HuH-7.5 (cell line): ENCODE measurements at regions not wholly inside any gene's neighbourhood (a gene's known extent, or its start where the extent isn't known, plus 50 kb on each side); places are given as distances from the start of the nearest gene placed in this dataset.
"Not testable (repeated sequence)": the region's sequence is repeated elsewhere in the genome, so short reads cannot be mapped to it uniquely, and the experiment has no call there.

Experiments
- DNase-seq: peaks from one replicate; pipeline ENCODE4 v3.0.0; 2011; ENCODE audit warnings: low spot score

DNA sequence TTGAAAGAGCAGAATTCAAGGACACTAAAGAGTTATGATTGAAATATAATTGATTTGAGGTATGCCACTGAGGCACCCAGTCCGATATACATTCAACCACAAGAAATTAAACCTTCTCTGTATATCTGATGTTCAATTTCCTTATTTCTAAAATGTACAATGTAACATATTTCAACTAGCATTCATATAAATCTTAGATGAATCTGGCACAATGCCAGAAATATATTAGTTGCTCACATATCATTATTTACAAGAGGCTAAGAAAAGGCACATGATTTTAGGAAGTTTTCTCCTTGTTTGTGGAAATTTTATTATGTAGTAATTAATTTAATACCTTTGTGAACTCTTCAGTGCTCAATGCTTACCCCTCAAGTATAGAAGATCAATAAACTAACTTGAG lies 532.3 kb downstream of the KCNA4 start:
- no peak for DNase-seq

DNA sequence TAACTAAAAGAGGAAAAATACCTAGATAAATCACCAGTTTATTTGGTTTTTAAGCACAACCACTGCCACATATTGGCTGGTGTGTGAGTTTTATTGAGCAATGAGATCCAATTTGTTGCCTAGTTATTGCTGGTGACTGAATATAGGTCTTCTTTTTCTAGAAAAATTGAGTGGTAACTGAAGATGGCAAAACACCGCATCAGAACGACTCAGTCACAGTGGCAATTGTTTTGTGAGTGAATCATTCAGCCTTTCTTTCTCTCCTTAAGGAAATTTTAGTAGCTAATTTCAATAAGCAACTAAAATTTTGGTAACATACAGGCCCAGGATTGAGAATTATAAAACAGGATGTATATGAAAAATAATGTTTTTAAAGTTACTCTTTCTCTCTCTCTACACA lies 533.0 kb downstream of the KCNA4 start:
- no peak for DNase-seq

DNA sequence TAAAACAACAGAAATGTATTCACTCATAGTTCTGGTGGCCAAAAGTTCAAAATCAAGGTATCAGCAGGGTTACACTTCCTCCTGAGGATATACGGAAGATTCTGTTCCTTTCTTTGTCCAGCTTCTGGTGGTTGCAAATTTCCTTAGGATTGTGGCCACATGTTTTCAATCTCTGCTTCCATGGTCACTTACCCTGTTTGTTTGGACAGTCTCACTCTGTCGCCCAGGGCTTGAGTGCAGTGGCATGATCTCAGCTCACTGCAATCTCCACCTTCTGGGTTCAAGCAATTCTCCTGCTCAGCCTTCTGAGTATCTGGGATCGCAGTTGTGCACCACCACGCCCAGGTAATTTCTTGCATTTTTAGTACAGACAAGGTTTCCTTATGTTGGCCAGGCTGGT lies 534.3 kb downstream of the KCNA4 start:
- no peak for DNase-seq

DNA sequence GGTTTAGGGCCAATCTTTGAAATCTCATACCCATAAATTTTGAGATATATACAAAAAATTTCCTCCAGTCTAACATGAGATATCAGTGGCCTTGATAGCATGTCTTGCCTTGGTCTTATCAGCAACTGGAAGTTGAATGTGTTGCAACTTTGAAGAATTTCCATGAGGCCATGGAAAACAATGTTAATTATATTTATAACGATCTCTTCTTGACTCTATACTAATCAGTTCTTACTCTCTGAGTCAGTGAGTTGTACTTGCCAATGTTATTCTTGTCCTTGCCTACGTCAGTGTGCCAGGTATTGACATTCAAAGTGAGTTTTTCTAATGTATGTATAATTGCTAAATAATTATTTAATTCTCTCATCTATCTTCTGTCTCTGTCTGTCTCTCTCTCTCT lies 535.1 kb downstream of the KCNA4 start:
- DNase-seq = no peak

DNA sequence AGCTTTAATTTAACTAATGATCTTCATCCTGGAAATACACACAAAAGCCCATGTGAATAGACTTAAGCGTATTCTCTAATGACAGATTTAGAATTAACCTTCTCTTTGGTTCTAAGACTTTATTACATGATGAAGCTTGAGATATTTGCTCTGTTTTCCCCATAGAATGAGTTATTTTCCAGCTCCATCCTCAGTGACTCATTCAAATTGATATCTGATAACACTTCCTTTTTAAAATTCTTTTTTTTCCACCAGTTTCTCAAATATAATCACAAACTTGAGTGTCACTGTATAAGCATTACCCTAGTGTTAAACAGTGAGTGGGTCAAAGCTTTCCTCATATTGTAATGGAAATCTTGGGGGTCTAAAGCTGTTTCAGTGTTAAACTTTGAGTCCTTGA lies 535.8 kb downstream of the KCNA4 start:
- no peak for DNase-seq

DNA sequence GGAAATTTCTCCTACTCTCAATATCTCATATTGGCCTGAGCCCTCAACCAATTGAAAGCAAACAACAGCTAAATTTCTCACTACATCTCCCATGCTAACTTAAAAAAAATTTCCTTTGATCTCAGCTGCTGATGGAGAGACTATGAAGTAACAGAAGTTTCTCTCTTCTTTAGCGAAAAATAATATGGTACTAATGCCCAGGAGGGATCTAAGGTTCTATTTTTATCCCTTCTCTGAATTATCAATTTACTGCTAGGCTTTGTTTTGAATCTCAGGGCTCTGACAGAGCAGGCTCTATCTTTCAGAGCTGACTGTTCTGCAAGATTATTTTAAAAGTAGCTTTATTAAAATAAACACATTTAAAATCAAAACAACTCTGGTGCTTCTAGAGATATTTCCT lies 558.6 kb downstream of the KCNA4 start:
- no peak for DNase-seq

DNA sequence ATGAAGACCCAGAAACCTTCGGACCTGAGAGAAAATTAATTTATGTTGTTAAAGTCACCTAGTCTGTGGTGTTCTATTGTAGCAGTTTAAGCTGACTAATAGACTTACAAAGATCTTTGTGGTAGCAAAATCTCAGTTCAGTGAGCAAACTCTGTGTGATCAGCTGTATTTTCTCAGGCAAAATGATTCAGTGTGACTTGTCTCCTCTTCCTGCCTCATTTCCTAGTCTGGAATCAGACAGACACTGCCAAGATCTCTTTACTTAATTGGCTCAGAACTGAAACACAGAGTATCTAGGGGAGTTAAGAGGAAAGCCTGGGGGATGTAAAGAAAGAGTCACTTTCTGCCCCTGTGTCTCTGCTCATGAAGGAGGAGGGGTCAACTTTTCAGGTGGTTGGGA lies 564.7 kb downstream of the KCNA4 start:
- DNase-seq = no peak

DNA sequence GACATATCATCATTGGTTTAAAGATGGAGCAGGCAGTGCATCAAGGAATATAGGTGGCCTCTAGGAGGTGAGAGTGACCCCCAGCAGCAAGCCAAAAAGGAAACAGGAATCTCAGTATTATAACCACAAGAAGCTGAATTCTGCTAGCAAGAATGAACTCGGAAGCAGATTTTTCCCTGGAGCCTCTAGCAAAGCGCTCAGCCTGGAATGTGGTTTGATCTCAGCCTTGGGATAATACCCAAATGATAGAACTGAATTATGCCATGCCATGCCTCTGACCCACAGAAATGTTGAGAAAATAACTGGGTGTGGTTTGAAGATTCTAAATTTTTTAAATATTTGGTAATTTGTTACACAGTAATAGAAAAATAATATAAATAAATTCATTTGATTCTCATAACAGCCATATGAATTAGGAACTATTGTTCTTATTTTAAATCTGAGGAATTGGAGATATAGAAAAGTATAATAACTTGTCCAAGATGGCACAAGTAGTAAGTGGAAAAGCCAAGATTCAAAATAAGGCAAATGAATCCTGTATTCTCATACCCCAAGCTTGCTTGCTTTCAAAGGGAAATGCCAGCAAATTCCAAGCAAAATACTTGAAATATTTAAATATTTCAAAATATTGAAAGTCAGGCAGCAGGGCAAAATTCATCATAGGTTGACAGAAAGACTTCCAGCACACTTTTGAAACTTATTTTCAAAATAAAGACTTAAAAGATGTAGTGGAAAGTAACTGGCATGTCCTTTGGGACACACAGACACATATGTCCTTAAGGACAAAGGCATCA lies 567.4 kb downstream of the KCNA4 start:
- no peak for DNase-seq

DNA sequence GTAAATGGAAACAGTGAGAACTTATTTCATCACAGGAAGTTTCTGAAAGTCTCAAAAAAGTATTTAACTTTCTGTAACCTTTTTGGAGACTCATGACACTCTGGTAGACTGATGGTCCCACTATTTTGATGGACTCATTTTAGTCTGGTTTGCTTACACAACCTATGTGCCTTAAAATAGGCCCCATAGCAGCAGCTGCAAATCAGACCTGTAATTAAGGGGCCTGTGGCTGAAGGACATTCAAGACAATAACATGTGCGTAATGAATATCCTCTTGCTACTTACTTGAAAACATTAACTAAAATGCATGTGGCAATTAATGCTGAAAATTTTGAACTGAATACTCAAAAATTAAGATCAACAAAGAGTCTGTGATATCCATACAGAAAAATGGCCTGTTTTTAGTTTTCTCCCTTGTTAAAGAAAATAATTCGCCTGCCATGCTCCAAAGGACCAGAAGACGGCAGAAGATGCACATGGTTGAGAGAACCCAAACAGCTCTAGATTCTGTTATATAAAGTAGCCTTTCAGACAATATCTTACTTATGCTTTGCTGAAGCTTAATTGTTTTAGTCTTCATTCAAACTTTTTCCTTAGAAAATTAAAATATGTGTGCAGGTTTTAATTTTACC lies 568.5 kb downstream of the KCNA4 start:
- no peak for DNase-seq

DNA sequence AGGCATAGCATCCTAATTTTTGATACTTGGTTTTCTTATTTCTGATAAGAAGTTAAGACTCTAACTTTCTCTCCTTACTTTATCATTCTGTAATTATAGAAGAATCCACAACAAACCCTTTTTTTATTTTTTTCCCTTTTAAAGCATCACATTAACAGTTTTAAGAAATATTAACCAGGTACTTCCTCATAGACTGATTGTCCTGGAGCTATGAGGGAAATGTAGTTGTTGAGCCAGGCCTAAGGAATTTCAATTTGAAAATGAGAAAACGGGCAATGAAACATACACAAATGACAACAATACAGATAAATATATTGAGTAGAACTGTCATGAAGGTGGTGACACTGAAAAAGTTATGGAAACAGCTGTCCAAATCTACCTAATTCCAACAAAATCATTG lies 569.0 kb downstream of the KCNA4 start:
- DNase-seq = no peak

DNA sequence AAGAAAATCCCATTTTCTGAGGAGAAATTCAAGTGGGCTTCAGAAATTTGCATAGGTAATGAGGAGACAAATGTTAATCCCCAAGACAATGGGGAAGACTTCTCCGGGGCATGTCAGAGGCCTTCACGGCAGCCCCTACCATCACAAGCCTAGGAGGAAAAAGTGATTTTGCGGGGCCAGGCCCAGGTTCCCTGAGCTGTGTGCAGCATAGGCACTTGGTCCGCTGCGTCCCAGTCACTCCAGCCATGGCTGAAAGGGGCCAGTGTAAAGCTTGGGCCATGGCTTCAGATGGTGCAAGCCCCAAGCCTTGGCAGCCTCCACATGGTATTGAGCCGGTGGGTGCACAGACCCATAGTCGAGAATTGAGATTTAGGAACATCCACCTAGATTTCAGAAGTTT lies 570.7 kb downstream of the KCNA4 start:
- DNase-seq = no peak

DNA sequence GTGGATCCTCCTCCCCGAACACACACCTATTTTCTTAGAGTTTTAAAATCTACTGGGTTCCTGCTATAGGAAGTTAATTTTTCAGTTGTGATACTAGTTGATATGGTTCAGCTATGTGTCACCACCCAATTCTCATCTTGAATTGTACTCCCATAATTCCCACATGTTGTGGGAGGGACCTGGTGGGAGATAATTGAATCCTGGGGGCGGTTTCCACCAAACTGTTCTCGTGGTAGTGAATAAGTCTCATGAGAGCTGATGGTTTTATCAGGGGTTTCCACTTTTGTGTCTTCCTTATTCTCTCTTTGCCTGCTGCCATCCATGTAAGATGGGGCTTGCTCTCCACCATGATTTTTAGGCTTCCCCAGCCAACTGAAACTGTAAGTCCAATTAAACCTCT lies 571.6 kb downstream of the KCNA4 start:
- not testable (repeated sequence) for DNase-seq

DNA sequence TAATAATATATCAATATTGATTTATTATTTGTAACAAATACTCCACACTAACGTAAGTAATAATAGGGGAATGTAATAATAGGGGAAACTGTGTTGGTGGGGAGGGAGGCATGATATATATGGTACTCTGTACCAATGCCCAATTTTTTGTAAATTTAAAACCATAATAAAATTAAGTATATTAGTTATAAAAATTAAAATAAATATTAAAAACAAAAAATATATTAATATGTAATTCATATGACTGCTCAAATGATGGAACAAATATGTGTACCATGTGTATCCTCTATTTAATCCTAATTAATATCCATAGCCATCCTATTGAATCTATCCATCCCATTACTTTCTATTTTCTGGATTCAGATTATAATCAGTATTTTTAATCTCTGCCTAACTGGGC lies 578.0 kb downstream of the KCNA4 start:
- DNase-seq = no peak

DNA sequence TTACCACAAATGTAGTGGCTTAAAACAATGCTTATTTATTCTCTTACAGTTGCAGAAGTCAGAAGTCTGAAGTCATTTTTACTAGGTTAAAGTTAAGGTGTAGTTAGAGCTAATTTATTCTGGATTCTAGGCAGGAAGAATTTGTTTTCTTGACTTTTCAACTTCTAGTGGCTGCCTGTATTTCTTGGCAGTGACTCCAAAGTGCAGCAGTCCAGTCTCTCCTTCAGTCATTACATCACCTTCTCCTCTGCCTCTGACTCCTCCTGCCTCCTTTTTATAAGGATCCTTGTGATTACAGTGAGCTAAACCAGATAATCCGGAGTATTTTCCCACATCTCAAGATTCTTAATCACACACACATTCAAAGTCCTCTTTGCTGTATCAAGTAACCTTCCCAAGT lies 581.4 kb downstream of the KCNA4 start:
- DNase-seq = no peak

DNA sequence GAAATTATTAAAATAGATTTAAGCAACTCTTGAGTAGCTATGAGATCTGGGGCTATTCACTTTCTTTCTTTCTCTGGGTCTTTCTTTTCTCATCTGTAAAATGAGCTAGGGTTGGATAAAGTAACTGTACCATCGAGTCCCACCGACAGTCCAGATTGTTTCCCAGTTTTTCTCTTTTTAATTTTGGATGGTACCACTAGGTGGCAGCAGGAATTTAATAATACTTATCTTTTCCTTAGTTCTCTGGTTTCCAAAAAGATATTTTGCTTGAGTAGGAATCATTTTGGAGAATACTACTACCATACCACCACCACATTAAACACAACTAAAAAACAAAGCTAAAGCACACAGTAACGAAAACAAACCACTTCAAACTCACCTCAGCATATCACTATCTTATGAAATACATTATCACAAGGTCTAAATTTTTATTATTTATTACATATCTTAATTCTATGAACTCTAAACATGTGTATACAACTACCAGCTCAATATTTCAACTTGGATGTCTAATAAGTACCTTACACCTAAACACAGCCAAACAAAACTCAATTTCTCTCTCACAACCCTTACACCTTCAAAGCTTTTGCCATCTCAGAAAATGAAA lies 584.0 kb downstream of the KCNA4 start:
- DNase-seq = no peak

DNA sequence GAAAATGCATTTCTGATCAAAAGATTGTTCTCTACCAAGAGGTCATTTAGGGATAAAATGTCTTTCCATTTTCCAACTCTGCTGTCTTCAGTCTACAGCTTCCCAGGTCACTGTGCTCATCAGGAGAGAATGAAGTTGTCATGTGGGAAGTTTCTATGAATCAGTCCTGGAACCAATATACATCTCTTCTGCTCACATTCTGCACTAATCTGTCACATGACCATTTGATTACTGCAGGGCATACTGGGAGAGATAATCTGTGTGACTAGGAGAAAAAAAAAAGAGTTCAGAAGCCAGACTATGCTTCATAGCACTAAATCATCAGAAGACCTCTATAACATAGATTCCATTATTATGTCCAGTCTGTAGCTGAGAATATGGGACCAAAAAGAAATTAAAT lies 611.5 kb downstream of the KCNA4 start:
- DNase-seq = no peak

DNA sequence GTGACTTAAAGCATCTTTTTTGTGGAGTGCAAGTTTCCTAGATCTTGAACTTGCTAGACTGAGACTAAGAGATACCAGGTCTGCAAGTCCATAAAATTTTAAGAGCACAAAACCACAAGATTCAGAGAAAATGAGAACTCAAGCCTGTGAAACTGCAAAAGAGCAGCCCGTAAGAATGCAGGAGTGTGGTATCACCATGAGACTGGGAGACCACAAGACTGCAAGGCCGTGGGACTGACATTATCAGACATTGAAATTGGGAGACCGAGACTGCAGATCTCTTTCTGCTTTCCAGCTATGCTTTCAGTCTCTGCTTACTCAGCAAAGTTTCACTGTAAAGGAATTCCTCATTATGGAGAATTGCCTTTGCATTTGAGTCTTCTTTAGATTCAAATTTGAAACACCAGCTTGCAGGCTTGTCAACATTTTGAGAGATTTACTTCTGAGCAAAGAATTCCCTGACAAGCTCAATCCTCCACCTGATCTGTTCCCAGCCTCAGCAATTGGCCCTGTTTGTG lies 621.2 kb downstream of the KCNA4 start:
- DNase-seq = no peak

DNA sequence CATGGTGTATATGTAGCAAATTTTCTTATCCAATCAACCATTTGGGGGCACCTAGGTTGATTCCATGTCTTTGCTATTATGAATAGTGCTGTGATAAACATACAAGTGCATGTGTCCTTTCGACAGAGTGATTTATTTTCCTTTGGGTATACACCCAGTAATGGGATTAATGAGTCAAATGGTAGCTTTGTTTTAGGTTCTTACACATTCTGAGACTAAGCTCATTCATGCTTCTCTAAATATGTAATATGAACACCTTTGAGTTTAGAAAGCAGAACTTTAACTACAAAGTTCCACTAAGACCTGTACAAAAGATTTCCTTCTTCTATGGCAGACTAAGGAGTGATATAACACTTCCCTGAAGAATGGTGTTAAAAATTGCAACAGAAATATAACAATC lies 627.0 kb downstream of the KCNA4 start:
- no peak for DNase-seq

DNA sequence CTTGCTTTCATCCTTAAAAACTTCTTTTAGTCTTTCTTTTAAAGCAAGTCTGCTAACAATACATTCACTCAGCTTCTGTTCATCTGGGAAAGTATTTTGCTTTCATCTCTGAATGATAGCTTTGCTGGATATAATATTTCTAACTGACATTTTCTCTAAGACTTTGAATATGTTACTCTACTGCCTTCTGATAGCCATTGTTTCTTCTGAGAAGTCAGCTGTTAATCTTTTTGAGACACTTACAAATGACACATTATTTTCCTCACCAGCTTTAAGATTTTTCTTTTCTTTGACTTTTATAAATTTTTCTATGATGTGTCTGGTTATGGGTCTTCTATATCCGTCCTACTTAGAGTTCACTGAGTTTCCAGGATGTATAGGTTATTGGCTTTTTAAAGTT lies 643.1 kb downstream of the KCNA4 start:
- DNase-seq = no peak

DNA sequence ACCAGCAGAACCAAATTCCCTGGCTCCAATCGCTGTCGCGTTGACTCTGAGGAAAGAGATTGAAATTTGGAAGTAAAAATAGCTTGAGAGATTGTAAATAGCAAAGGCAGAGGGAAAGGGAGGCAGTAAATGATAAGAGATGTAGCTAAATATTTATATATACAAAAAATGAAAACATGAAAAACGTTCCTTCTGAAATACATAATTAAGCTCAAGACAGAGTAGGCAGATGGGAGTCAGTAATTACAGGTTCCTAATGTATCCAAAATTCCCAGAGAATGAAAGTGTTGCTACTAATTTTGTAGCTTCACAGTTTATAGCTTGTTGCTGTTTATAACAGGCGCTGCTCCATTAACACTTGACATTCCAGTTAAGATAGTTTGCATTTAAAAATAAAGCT lies 648.7 kb downstream of the KCNA4 start:
- DNase-seq = no peak

DNA sequence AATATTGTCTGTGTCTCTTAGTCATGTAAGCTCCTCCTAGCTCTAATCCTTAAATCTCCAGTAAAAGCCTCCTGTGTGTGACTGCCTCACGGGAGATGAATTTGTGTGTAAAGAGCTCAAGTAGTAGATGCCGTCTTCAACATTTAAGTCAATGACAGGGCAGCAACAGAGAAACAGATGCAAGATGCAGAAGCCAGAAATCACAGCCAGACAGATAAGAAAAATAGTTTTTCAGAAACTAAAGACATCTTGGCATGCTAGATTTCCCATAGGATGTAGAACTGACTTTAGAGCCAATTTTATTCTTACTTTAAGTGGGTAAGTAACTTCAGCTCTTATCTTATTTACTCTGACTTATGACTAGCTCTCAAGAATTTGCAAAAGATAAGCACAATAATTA lies 652.8 kb downstream of the KCNA4 start:
- DNase-seq = no peak

DNA sequence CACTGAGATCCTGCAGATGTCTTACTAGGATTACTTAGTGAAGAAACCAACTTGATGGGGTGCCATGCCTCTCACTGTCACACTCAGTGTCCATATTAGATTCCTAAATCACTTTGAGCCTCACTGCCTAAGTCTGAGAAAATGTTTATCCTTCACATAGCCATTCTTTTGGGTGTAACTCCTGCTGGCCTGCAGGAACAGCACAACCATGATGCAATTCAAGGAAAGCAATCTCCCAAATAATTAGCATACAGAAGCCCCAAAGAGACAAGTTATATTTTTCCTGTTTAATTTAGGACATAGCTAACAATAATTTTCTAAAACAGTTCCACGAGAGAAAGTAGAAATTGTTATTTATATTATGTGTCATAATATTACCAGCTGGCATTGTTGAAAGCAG lies 655.5 kb downstream of the KCNA4 start:
- no peak for DNase-seq

DNA sequence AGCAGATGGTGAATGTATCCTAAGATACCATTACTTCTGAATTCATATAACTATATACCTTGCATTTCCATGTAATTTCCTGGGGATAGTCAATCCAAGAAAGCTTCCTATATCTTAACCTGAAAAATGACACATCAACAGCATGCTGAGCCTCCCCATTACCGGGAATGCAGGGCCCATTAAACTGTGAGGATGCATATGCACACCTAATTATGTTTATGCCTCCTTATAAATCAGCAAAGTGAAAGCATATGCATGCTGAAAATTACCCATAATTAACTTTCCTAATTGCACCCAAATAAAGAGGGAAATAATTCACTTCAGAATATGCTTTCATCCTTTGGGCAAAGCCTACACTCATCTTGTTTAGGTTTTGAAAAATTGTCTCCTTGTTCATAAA lies 663.0 kb downstream of the KCNA4 start:
- no peak for DNase-seq
